ENCODE measurements at regions not wholly inside any gene's neighbourhood (a gene's known extent, or its start where the extent isn't known, plus 50 kb on each side); places are given as distances from the start of the nearest gene placed in this dataset.

DNA sequence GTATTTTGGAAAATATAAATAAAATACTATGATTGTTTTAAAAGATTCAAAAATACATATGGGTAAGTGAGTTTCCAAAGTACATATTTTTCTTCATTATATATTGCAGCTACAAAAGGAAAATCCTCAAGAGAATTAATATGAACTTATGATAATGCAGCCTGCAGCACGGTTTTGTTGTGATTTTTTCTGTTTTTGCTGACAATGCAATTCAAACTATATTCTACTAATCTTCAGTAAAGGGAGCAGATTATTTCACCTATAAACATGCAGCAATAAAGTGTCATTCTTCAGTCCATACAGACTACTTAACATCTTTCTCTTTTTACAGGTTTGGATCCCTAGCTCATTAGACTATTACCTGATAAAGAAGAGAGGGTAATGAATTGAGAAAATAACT lies 582.1 kb upstream of the MGAT4C start:
- no peak for DNase-seq

DNA sequence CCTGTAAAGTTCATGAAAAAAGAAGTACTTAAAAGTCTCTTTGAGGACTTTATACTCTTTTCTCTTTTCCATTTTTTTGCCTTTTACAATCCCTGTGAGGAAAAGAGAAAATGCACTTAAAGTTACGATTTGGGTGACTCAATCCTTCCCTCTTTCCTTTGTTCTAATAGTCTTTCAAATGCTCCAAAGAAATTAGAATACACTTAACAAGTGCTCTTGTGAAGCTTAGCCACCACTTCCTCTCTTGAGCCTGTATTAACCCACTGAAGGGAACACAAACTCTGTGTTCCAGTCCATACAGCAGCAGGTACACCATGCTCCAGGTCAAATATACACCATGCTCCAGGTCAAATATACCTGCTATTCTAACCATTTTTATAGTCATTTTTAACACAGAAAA lies 581.1 kb upstream of the MGAT4C start:
- no peak for DNase-seq

DNA sequence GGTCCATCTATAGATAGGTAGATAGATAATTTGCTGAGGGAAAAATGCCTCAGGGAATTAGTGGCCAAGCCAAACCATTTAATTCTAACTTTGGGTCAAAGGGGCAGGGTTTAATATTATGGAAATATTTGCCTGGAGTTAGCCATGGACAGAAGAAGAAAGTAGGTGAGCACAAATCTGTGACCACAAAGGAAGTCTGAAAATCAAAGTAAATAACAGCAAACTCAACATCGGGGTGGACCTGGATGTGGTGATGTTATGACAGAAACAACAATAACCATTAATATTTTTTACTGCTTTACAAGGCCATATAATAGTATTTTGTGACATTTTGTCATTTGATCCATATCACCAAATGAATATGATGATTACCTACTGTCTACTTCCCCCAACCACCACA lies 578.0 kb upstream of the MGAT4C start:
- DNase-seq = no peak

DNA sequence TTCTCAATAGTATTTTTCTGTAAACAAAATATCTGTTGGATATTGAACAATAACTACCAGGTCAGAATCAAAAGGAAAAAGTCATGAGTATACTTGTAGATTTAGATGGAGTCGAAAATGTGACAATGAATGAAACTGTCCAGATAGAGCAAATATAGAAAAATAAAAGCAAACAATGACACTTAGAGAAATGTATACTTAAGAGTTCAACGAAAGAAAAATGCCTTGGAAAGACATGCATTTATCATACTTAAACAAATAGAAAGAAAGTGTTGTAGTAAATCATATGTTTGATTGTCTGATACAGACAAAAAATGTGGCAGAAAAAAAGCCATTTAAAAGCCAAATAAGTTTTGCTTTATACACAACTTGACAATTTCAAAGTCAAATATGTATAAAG lies 571.2 kb upstream of the MGAT4C start:
- DNase-seq = no peak

DNA sequence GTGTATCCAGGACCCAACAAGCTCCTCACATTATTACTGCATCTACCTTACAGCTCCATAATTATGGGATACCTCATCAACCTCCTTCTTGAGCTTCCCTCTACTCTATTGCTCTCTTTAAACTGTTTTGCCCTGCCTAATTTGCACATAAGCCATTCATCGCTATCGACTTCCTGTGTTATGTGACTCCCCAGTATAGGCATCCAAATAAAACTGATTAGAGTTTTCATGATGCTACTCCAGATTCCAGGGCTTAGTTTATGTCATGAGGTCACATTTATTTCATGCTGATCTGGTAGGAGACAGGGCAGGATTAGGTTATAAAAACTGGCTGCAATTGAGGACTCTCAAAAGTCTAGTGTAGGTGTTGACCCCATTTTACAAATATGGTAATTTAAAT lies 569.9 kb upstream of the MGAT4C start:
- DNase-seq = no peak

DNA sequence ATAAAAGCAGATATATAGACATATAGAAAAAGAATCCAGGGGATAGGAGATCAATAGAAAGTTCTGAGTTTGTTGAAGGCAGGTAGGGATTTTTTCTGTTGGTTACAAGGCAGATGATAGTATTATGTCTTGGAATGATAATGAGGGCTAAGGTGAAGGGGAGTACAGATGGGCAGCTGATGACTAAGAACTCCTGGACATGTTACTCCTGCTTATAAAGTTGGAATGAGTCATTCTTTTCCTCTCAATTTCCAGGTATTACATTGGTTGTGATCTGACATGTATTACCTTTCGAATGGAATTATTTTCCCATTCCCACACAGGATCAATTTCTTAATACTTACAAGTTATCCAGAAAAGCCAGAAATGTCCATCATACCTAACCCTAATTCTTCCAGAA lies 545.2 kb upstream of the MGAT4C start:
- no peak for DNase-seq

DNA sequence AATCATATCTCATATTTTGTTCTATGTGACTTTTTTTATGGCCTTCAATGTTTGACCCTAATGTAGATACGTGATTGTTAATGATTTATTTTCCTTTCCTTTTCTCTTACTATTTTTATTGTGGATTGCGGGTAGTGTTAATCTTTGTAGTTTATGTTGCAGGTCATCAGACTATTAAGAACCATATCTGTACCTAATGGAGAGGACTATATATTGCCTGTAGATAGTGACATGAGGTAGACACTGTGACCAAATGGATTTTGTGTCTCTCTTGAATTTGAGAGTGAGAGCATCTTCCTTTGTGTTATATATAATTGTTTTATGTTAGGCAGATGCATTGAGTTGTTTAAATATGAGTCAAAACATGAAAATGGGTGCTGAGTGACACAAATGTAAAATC lies 543.4 kb upstream of the MGAT4C start:
- no peak for DNase-seq

DNA sequence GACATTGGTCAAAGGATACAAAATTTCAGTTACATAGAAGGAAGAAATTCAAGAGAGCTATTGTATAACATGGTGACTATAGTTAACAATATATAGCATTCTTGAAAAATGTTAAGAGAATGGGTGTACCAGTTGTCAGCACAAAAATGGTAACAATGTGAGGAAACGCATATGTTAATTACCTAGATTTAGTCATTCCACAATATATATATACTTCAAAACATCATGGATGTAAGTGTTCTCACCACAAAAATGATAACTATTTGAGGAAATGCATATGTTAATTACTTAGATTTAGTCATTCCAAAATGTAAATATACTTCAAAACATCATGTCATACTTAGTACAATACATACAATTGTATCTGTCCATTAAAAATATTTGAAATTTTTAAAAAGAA lies 540.4 kb upstream of the MGAT4C start:
- no peak for DNase-seq

DNA sequence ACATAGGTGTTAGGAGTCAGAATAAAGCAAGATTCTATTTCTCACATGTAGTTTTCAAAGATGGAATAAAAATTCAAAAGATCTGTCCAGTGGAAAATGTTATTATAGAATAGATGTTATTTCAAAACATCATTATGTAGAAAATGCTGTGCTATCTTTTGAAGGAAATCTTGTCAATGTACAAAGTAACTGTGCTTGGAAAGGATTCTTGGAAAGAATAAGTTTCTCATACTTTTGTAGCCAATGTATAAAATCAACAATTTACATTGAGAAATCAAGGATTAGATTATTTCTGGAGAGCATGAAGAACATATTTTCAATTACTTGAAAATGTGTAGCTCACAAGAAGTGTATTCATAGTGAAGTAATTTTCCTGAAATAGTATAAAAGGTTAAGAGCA lies 532.5 kb upstream of the MGAT4C start:
- no peak for DNase-seq

DNA sequence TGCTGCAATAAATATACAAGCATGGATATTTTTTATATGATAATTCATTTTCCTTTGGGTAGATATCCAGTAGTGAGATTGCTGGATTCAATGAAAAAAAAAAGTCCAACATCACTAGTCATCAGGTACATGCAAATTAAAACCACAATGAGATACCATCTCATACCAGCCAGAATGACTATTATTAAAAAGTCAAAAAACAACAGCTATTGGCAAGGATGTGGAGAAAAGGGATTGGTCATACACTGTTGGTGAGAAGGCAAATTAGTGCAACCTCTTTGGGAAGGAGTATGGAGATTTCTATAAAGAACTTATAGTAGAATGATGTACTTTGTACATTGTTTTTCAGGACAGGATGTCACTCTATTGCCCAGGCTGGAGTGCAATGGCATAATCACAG lies 531.2 kb upstream of the MGAT4C start:
- DNase-seq = no peak

DNA sequence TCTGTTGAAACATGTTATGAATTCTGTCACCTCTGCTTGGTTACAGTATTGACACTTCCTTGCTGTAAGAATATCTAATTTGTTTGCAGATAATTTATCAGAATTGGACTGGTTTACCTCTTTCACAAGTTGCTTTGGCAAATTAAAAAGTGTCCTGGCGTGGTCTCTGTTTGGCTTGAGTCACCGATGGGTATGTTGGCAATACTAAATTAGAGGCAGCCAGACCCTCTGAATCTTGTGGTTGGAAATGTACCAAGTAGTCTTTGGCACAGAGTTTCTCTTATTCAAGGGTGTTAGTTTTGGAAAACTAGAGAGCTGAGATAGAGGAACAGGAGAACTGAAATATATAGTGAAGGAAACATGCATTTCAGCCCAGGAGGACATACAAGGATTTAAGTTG lies 521.1 kb upstream of the MGAT4C start:
- DNase-seq = no peak

DNA sequence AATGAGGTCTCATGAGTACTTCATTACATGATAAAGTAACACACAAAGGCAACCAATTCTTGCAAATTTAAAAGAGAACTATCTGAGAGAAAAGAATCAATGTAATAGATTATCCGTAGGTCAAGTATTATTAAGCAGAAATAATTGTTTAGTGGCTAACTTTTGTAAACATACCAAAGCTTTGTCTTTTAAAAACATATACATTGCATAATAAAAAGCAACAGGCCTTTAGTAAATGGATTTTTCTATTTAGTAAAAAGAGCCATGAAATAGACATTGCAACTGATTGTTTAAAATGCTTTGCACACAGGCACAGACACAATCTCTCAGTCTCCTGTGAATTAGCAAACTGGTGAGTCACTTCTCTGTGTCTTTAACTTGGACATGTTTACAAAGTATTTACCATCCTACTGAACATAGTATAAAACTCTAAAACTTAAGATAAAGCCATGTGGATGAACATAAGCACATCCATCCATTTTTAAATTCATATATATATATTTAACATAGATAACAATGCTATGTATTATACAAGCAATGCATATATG lies 518.7 kb upstream of the MGAT4C start:
- no peak for DNase-seq

DNA sequence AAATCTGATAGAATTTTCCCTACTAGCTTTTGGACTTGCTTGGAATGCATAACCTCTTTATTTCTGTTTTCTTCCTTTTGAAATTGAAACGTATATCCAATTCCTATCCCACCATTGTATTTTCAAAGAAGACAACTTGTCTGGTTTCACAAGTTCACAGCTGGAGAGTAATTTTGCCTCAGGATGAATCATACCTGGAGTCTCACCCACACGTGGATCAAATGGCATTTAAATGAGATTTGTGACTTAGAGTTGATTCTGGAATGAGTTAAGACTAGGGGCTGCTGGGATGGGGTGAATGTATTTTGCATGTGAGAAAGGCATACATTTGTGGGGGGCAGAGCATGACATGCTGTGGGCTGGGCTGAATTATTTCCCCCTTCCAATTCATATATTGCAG lies 516.5 kb upstream of the MGAT4C start:
- DNase-seq = no peak

DNA sequence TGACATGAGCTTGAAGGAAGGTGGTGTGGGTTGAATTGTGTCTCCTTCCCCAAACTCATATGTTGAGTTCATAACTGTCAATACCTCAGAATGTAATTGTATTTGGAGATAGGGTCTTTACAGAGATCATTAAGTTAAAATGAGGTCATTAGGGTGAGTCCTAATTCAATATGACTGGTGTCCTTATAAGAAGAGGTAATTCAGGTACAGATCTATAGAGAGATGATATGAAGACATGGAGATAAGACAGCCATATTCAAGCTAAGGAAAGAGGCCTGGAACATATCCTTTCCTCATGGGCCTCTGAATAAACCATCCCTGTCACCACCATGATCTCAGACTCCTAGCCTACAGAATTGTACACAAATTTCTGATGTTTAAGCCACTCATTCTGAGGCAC lies 514.7 kb upstream of the MGAT4C start:
- no peak for DNase-seq

DNA sequence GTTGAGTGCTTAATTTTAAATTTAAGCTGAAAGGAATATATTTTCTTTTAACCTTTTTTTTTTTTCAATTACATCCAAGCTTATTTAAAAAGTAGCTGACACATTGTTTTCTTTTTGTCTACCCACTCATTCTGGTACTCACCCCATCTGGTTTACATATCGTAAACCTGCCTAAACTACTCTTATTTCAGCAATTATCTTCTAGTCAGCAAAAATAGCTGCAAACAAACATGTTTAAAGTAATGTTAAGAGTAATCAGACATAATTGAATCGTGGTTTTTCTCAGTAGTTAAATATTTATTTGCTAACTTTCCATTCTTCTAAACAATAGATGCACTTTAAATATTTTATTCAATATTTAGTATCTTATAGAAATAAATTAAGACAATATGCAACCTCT lies 492.7 kb upstream of the MGAT4C start:
- no peak for DNase-seq

DNA sequence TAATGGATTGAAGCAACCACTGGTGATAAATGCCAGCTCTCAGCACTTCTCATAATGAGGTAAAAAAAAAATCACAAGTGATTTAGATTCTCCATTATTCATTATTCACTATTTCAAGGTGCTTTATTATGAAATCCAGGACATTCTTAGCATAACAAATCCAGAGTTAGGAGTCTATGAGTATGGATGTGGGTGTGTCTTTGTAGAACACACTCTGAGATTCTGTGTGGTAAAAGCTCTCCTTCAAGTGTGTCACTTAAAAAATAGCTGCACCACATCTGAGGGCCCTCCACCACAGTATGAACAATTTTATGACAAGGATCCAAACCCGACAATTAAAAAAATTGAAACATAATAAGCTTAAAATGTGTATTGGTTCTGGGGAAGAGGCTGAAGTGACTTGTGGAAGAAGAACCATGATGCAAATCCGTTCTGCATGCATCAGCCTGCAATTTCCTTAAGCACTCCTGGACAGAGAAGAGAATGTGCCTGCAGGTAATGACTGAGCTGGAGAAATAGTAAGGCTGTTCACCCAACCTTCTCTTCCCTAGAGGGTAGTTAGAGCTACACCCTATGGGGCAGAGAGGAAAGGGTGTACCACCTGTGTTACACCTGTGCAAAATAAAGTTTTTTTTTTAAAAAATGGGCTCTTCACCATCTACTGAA lies 488.5 kb upstream of the MGAT4C start:
- DNase-seq = no peak

DNA sequence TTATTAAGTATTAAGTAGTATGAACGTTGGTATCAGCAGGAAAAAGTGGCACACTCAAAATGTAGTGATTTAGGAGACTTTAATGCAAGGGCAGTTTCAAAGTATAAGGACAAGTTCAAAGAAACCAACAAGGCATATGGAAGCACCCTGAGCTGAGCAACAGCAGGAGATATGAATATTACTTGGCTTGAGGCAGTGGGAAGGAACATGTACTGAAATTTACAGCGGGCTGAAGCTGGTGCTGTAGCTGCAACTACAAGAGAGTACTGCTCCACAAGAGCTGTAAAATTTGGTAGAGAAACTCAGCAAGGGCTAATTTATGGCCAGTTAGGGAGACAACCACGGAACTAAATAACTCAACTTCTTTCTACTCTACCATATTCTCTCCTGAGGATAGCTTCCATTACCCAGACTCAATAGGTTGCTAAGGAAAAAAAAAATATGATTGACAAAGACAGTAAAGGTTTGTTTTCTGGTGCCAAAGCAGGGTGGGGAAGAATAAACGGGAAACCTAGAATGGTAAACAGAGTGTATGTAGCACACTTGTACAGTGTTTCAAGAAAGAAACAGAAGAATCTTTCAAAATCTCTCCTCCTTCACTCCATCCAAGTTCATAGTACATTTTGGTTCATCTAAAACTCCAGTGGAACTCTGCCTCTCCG lies 487.8 kb upstream of the MGAT4C start:
- no peak for DNase-seq

DNA sequence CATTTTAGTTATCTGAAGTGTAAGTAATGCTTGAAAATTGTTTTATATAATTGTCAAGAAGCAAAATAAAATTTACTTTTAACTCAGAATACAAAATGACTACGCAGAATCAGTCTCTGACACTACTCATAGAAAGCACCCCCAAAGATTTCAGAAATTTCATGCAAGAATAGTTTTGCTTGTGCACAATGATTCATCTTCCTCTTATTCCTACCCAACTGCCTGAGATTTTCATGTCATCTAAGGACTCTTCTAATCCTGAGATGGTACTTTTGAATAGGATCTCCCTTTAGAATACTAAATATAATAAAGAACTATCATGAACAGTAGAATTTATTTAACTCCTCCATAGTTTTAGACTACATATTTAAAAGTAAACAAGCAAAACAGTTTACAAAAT lies 485.3 kb upstream of the MGAT4C start:
- DNase-seq = no peak

DNA sequence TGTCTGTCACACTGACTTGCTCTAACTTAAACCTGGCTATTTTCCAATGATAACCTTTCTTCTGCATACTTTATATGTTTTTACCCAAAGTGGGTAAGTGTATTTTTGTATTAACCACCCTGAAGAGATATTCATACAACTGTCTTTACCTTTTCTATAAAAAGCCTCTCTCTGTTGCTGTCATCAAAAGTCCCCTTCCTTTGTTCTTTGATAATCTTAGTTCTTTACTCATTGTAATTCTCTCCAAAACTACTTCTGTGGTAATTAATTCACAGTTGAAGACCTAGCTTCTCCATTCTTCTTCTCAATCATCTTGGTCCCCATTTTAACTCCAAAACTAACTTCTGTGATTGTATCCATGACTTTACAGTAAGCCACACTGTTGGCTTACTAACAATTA lies 479.7 kb upstream of the MGAT4C start:
- no peak for DNase-seq

DNA sequence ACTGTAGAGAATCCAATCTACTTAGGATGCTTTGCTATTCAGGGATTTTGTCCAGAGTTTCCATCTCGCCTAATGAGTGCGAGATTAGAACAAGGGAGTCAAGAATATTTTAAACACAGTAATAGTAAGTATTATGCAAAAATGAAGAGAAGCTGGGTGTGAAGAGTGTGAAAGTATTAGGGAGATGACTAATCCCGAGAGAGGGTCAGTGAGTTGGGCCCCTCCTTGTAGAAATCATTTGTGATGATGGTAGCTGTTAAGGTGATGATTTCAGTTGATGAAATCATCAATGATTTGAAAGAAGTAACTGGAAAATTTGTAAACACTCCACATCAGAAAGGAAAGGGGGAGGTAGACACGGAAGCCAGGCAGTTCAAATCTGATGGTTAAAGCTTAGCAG lies 478.9 kb upstream of the MGAT4C start:
- DNase-seq = no peak

DNA sequence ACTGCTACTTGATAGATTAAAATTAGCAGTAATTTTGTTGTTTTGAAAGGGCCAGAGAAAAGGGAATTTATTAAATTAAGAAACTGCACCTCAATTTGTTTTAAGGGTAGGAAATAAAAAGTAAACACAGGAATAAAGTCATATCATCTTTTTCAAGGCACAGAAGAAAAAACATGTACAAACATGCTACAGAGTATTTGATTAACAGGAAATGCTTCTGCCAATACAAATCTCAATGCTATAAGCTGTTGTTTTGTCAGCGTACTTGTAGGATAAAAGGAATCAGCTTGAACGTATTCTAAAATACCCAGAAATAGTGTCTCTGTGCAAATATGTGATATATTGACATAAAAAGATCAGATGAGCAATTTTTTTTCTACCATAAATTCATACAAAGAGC lies 474.0 kb upstream of the MGAT4C start:
- no peak for DNase-seq

DNA sequence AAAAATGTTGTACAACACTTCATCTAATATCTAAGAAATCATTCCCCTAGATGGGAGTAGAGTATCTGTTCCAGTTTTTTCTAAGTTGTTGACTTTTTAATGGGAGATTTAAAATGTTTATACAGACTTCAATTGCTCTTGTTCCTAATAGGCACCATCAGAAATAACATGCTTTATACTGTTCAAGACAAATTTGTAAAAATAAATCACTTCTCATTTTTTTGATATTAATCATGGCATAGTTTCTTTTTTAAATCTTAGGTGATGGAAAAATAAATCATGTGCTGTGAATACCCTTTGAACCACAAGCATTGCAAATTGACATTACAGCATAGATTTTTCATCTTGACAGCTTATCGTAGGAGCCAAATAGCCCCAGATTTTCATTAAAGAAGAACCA lies 473.5 kb upstream of the MGAT4C start:
- DNase-seq = no peak

DNA sequence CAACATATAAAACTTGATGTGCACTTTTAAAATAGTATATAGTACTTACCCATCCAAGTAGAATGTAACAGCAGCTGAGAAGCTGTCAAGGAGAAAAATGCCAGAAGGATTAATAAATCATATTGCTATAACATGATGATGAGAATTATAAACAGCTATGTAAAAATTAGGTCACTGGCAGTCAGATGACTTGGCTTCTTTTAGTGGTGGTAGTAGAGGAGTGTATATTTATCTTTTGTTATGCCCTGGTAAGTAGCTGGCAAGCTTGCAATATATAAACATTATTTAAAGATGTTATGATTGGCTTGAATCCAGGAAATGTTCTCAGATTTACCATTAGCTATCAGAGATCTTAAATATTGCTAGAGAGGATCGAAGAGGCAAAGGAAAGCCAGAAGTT lies 471.0 kb upstream of the MGAT4C start:
- DNase-seq = no peak

DNA sequence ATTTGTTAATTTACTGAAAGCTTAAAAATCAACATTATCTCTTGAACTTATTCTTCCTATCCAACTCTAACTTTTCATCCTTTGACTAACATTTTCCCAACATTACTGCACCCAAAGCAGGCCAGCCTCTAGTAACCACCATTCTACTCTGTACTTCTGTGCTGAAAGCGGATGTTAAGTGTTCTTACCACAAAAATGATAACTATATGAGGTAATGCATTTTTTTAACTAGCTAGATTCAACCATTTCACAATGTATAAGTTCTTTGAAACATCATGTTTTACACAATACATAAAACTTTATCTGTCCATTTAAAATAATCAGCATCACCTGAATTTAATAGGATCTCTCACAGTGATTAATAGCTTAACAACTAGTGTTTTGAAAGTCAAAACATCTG lies 468.5 kb upstream of the MGAT4C start:
- DNase-seq = no peak

DNA sequence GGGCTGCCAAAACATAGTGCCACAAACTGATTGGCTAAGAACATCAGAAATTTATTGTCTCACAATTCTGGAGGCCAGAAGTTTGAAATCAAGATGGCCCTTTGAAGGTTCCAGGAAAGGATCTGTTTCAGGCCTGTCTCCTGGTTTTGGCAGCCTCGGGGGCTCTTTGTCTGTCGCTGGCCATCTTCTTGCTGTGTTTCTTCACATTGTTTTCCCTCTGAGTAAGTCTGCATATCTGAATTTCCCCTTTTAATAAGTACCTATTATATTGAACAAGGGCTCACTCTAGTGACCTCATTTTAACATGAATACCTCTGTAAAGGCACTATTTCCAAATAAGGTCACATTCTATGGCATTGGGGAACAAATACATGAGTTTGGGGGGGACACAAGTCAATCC lies 467.1 kb upstream of the MGAT4C start:
- no peak for DNase-seq

All from inflammatory macrophage treated with lipopolysaccharide for 4 hours (primary cell).